CD4-positive, CD25-positive, alpha-beta regulatory T cell (primary cell): ENCODE measurements at regions not wholly inside any gene's neighbourhood (a gene's known extent, or its start where the extent isn't known, plus 50 kb on each side); places are given as distances from the start of the nearest gene placed in this dataset.
"Not testable (repeated sequence)": the region's sequence is repeated elsewhere in the genome, so short reads cannot be mapped to it uniquely, and the experiment has no call there.

Experiments used
- ATAC-seq, 2 donors: fragments of 150-1000 bp; cut with Tn5 transposase; one replicate each; pipeline ENCODE4 v1.10.0; 2021; ENCODE audit warnings: low read depth in 2 of 2, moderate number of reproducible peaks in 2 of 2, moderate library complexity in 1 of 2
- DNase-seq, 3 donors: peaks; one replicate each; pipeline versions ENCODE4 v3.0.0 to v3.0.0-alpha.2; 2012 to 2022; ENCODE audit warnings: mixed read lengths in 1 of 3
- H3K27ac ChIP-seq: one replicate; pipeline ENCODE4 v1.7.0; 2013; ENCODE audit warnings: mild to moderate bottlenecking, low read length; ENCODE audit not compliant: insufficient read depth, poor library complexity, severe bottlenecking
- H3K27me3 ChIP-seq: one replicate; pipeline ENCODE4 v1.7.0; 2013; ENCODE audit warnings: low read length; ENCODE audit not compliant: control insufficient read depth, insufficient read depth
- H3K36me3 ChIP-seq: one replicate; pipeline ENCODE4 v1.7.0; 2013; ENCODE audit warnings: mild to moderate bottlenecking, low read length, moderate library complexity; ENCODE audit not compliant: control insufficient read depth, insufficient read depth
- H3K4me1 ChIP-seq: 2 replicates; pipeline ENCODE4 v1.7.0; 2013; ENCODE audit warnings: mild to moderate bottlenecking, low read length; ENCODE audit not compliant: insufficient read depth, control insufficient read depth, poor library complexity, severe bottlenecking
- H3K4me3 ChIP-seq: one replicate; pipeline ENCODE4 v1.7.0; 2013; ENCODE audit warnings: low read depth, mild to moderate bottlenecking, low read length, moderate library complexity
- H3K9me3 ChIP-seq, 2 experiments: 1 replicate in 1 of 2; 2 replicates in 1 of 2; pipeline ENCODE4 v1.7.0; 2013; ENCODE audit warnings: low read length in 2 of 2, mild to moderate bottlenecking in 1 of 2, moderate library complexity in 1 of 2; ENCODE audit not compliant: control insufficient read depth in 2 of 2
- H3K27ac Mint-ChIP-seq, 3 donors: one replicate each; pipeline ENCODE4 v1.8.0; 2020 to 2022; ENCODE audit warnings: mild to moderate bottlenecking in 3 of 3, mixed read lengths in 3 of 3, moderate library complexity in 2 of 3
- H3K27me3 Mint-ChIP-seq: one replicate; pipeline ENCODE4 v1.8.0; 2022; ENCODE audit warnings: mild to moderate bottlenecking, mixed read lengths
- H3K36me3 Mint-ChIP-seq: one replicate; pipeline ENCODE4 v1.8.0; 2020; ENCODE audit warnings: mixed read lengths
- H3K4me1 Mint-ChIP-seq, 4 donors: one replicate each; pipeline ENCODE4 v1.8.0; 2020 to 2022; ENCODE audit warnings: mixed read lengths in 4 of 4, mild to moderate bottlenecking in 1 of 4
- H3K4me3 Mint-ChIP-seq, 4 donors: one replicate each; pipeline ENCODE4 v1.8.0; 2020 to 2022; ENCODE audit warnings: mild to moderate bottlenecking in 4 of 4, mixed read lengths in 4 of 4, moderate library complexity in 3 of 4
- H3K9me3 Mint-ChIP-seq, 7 donors: one replicate each; pipeline ENCODE4 v1.8.0; 2020 to 2022; ENCODE audit warnings: mixed read lengths in 7 of 7, mild to moderate bottlenecking in 3 of 7, moderate library complexity in 2 of 7

- H3K27ac Mint-ChIP-seq, H3K27me3 ChIP-seq, H3K9me3 ChIP-seq, DNase-seq, H3K36me3 ChIP-seq, H3K27me3 Mint-ChIP-seq, H3K4me3 Mint-ChIP-seq, ATAC-seq, H3K27ac ChIP-seq, H3K9me3 Mint-ChIP-seq, H3K4me3 ChIP-seq, H3K36me3 Mint-ChIP-seq: not testable (repeated sequence)
- peaks cover 7 to 32% (median 20%) of the 10 kb centered on the region in 4 donors for H3K4me1 Mint-ChIP-seq
- peaks cover 13% of the 10 kb centered on the region for H3K4me1 ChIP-seq
Measured at GRCh38 chr3:130182475-130182874, 100.8 kb downstream of the ALG1L2 start.

GRCh38 chr3:130183689-130184088, 102.1 kb downstream of the ALG1L2 start:
- H3K27ac Mint-ChIP-seq, H3K36me3 Mint-ChIP-seq, DNase-seq, H3K27ac ChIP-seq, H3K9me3 ChIP-seq, H3K4me3 ChIP-seq, H3K27me3 ChIP-seq, H3K4me3 Mint-ChIP-seq, H3K9me3 Mint-ChIP-seq, H3K27me3 Mint-ChIP-seq, ATAC-seq, H3K36me3 ChIP-seq: not testable (repeated sequence)
- peaks cover 11% of the 10 kb centered on the region for H3K4me1 ChIP-seq
- peaks cover 7 to 23% (median 14%) of the 10 kb centered on the region in 4 donors for H3K4me1 Mint-ChIP-seq

DNA sequence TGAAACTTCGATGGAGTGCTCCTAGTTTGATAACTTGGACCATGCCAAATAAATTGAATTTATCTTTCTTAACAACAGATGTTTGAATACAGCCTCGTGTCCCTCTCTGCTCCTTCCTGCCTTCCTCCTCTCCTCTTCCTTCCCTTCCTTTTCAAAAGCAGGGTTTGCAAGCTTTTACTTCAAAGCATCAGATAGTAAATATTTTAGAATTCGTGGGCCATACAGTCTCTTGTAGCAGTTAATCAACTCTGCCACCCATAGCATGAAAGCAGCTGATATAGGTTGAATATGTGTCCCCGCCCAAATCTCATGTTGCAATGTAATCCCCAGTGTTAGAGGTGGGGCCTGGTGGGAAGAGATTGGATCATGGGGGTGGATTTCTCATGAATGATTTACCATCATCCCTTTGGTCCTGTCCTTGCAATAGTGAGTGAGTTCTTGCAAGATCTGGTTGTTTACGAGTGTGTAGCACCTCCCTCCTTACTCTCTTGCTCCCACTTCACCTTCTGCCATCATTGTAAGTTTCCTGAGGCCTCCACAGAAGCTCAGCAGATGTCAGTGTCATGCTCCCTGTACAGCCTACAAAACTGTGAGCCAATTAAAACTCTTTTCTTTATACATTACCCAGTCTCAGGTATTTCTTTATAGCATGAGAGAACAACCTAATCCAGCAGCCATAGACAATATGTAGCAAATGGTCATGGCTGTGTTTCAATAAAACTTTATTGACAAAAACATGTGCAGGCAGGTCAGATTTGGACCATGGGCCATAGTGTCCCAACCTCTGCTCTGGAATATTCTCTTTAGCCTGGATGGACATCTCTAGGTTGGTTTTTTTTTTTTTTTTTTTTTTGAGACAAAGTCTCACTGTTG, 102.8 kb downstream of the ALG1L2 start:
- Mint-ChIP-seq H3K4me1 (peaks cover 7 to 16% (median 8%) of the 10 kb centered on the region in 4 donors), H3K27ac (peak overlapping the region in 1 of 3 donors; percentile 17)
- not testable (repeated sequence) for H3K36me3 Mint-ChIP-seq, H3K27me3 Mint-ChIP-seq, ATAC-seq, H3K9me3 ChIP-seq, H3K36me3 ChIP-seq, H3K4me3 Mint-ChIP-seq, H3K9me3 Mint-ChIP-seq, H3K4me1 ChIP-seq, H3K4me3 ChIP-seq, H3K27ac ChIP-seq, DNase-seq, H3K27me3 ChIP-seq

GRCh38 chr3:130201272-130201671, 119.6 kb downstream of the ALG1L2 start:
- not testable (repeated sequence) for H3K27ac Mint-ChIP-seq, H3K27ac ChIP-seq, H3K4me1 Mint-ChIP-seq, H3K4me3 Mint-ChIP-seq, H3K27me3 ChIP-seq, H3K36me3 ChIP-seq, H3K4me3 ChIP-seq, DNase-seq, H3K27me3 Mint-ChIP-seq, H3K36me3 Mint-ChIP-seq, H3K9me3 ChIP-seq, H3K4me1 ChIP-seq, ATAC-seq
- H3K9me3 Mint-ChIP-seq = peaks cover 0 to 13% (median 1%) of the 10 kb centered on the region in 7 donors

DNA sequence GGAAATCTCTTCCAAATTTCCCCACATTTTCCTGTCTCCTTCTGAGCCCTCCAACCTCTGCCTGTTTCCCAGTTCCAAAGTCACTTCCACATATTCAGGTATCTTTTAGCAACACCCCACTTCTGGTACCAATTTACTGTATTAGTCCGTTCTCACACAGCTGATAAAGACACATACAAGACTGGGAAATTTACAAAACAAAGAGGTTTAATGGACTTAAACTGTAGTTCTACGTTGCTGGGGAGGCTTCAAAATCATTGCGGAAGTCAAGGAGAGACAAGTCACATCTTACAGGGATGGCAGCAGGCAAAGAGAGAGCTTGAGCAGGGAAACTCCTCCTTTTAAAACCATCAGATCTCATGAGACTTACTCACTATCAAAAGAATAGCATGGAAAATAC, 122.0 kb downstream of the ALG1L2 start:
- ATAC-seq, H3K27ac Mint-ChIP-seq, H3K4me1 Mint-ChIP-seq, H3K27me3 Mint-ChIP-seq, H3K4me3 Mint-ChIP-seq, H3K27ac ChIP-seq, H3K9me3 ChIP-seq, H3K36me3 Mint-ChIP-seq, H3K4me1 ChIP-seq, H3K36me3 ChIP-seq, H3K4me3 ChIP-seq, DNase-seq, H3K27me3 ChIP-seq: not testable (repeated sequence)
- peaks cover 0 to 13% (median 1%) of the 10 kb centered on the region in 7 donors for H3K9me3 Mint-ChIP-seq

DNA sequence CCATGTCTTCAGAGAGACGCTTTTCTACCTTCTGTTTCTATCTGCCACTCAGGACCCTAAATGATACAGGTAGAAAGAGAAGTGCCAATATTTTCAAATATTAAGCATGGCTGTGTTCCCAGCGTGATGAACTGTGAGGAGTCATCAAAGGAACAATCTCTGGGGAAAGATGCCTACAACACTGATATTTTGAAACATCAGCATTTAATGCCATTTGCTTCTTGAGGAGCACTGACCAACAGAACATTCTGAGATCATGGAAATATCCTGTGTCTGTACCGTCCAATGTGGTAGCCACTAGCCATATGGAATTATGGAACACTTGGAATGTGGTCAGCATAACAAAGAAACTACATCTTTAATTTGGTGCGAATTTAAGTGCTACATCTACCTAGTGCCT, 117.9 kb upstream of the COL6A5 start:
- Histone ChIP-seq H3K27me3 (peaks cover 2% of the 10 kb centered on the region), H3K4me3 (no peak overlapping the region), H3K27ac (no peak overlapping the region), H3K36me3 (no peaks in the 10 kb centered on the region), H3K4me1 (no peaks in the 10 kb centered on the region), H3K9me3 (no peaks in the 10 kb centered on the region)
- H3K27ac Mint-ChIP-seq = no peak overlapping the region
- peaks cover 10% of the 10 kb centered on the region for H3K27me3 Mint-ChIP-seq
- H3K4me3 Mint-ChIP-seq = no peak overlapping the region
- ATAC-seq (no peak), DNase-seq (no peak)
- no peaks in the 10 kb centered on the region for H3K36me3 Mint-ChIP-seq
- no peaks in the 10 kb centered on the region for H3K4me1 Mint-ChIP-seq
- H3K9me3 Mint-ChIP-seq = no peaks in the 10 kb centered on the region

GRCh38 chr3:130242850-130243569, 102.5 kb upstream of the COL6A5 start:
- H3K9me3 ChIP-seq = no peaks in the 10 kb centered on the region
- Mint-ChIP-seq H3K27me3 (peaks cover 16% of the 10 kb centered on the region), H3K4me3 (no peak overlapping the region), H3K36me3 (no peaks in the 10 kb centered on the region), H3K4me1 (no peaks in the 10 kb centered on the region), H3K9me3 (peaks cover 0 to 2% (median 0%) of the 10 kb centered on the region in 7 donors), H3K27ac (no peak overlapping the region)
- H3K36me3 ChIP-seq = no peaks in the 10 kb centered on the region
- peaks cover 11% of the 10 kb centered on the region for H3K27me3 ChIP-seq
- ATAC-seq = no peak
- H3K27ac ChIP-seq = no peak overlapping the region
- H3K4me1 ChIP-seq = no peaks in the 10 kb centered on the region
- no peak overlapping the region for H3K4me3 ChIP-seq
- DNase-seq = no peak
